ENCODE measurements at regions not wholly inside any gene's neighbourhood (a gene's known extent, or its start where the extent isn't known, plus 50 kb on each side); places are given as distances from the start of the nearest gene placed in this dataset.

GRCh38 chr7:17613338-17614041 is 315.0 kb downstream of the AHR start:
- DNase-seq = no peak

GRCh38 chr7:17617380-17617779 is 318.9 kb downstream of the AHR start:
- DNase-seq = no peak

GRCh38 chr7:17617857-17618651 is 319.6 kb downstream of the AHR start:
- no peak for DNase-seq

GRCh38 chr7:17618652-17618974 is 320.2 kb downstream of the AHR start:
- DNase-seq = no peak

GRCh38 chr7:17619196-17619818 is 320.9 kb downstream of the AHR start:
- no peak for DNase-seq

- DNase-seq = no peak
These were observed 319.7 kb downstream of the SNX13 start for GRCh38 chr7:17620566-17620965.

- no peak for DNase-seq
These were observed 317.8 kb downstream of the SNX13 start for GRCh38 chr7:17622451-17622850.

- no peak for DNase-seq
These were observed 316.6 kb downstream of the SNX13 start for GRCh38 chr7:17623546-17624185.

GRCh38 chr7:17624379-17624778 is 315.9 kb downstream of the SNX13 start:
- no peak for DNase-seq

GRCh38 chr7:17625043-17625442 is 315.3 kb downstream of the SNX13 start:
- no peak for DNase-seq

- no peak for DNase-seq
These were observed 314.1 kb downstream of the SNX13 start for GRCh38 chr7:17626235-17626634.

GRCh38 chr7:17631061-17631460 is 309.2 kb downstream of the SNX13 start:
- DNase-seq = no peak

GRCh38 chr7:17632384-17632783 is 307.9 kb downstream of the SNX13 start:
- DNase-seq = no peak

- DNase-seq = no peak
These were observed 307.2 kb downstream of the SNX13 start for GRCh38 chr7:17633067-17633466.

GRCh38 chr7:17638727-17639126 is 301.6 kb downstream of the SNX13 start:
- DNase-seq = peak in 1 of 2 experiments; percentile 24

- no peak for DNase-seq
These were observed 299.4 kb downstream of the SNX13 start for GRCh38 chr7:17640730-17641377.

- no peak for DNase-seq
These were observed 294.8 kb downstream of the SNX13 start for GRCh38 chr7:17645500-17645899.

GRCh38 chr7:17646253-17646956 is 293.9 kb downstream of the SNX13 start:
- DNase-seq = no peak

- DNase-seq = no peak
These were observed 289.0 kb downstream of the SNX13 start for GRCh38 chr7:17651341-17651740.

GRCh38 chr7:17651863-17652385 is 288.4 kb downstream of the SNX13 start:
- DNase-seq = no peak

- DNase-seq = no peak
These were observed 285.4 kb downstream of the SNX13 start for GRCh38 chr7:17654940-17655339.

GRCh38 chr7:17659126-17659525 is 281.2 kb downstream of the SNX13 start:
- DNase-seq = no peak

All from NCI-H187 (cell line).